ENCODE measurements at regions not wholly inside any gene's neighbourhood (a gene's known extent, or its start where the extent isn't known, plus 50 kb on each side); places are given as distances from the start of the nearest gene placed in this dataset.

- intact Hi-C loops (cut with micrococcal nuclease; ENCODE audit: unreplicated experiment) = no loop called here
- no peak overlapping the region for H3K27ac ChIP-seq (ENCODE audit: low read length)
- H3K9me3 ChIP-seq (ENCODE audit: control insufficient read depth, insufficient read depth, low read depth, low read length) = no peaks in the 10 kb centered on the region; the same call in 1 of the 2 replicates
- ChIA-PET CTCF (no interaction called here), POLR2A (no interaction called here)
- BruUV-seq (replicated peaks) = no TSS peak
- TF ChIP-seq POLR2AphosphoS5 (IDR thresholded peaks at IDR 0.05; ENCODE audit: low read depth, low read length) = no peak
- TF ChIP-seq CTCF (IDR thresholded peaks at IDR 0.05) = no peak
- no peak overlapping the region for H3K4me3 ChIP-seq (ENCODE audit: low read depth in 2 of 2, low read length in 2 of 2)
- no peak for ATAC-seq
- in situ Hi-C loops (cut with HindIII; ENCODE audit: low pct_unique_long_range_greater_than_20kb, low sequenced_read_pairs) = no loop called here
- H3K27me3 ChIP-seq (ENCODE audit: control insufficient read depth, insufficient read depth, low read length) = no peaks in the 10 kb centered on the region
- no peaks in the 10 kb centered on the region for H3K4me1 ChIP-seq (ENCODE audit: control insufficient read depth, insufficient read depth, low read length)
- no peaks in the 10 kb centered on the region for H3K36me3 ChIP-seq (ENCODE audit: control insufficient read depth, insufficient read depth, low read length)
- no peak for DNase-seq (ENCODE audit: low read depth, low spot score)
These were observed 603.8 kb upstream of the CA10 start for GRCh38 chr17:52762147-52762793.

- intact Hi-C loops (cut with micrococcal nuclease; ENCODE audit: unreplicated experiment) = no loop called here
- DNase-seq (ENCODE audit: low read depth, low spot score) (no peak), ATAC-seq (no peak)
- in situ Hi-C loops (cut with HindIII; ENCODE audit: low pct_unique_long_range_greater_than_20kb, low sequenced_read_pairs) = no loop called here
- ChIA-PET POLR2A (no interaction called here), CTCF (no interaction called here)
- Histone ChIP-seq H3K4me1 (ENCODE audit: control insufficient read depth, insufficient read depth, low read length) (no peaks in the 10 kb centered on the region), H3K27ac (ENCODE audit: low read length) (no peak overlapping the region), H3K4me3 (ENCODE audit: low read depth in 2 of 2, low read length in 2 of 2) (no peak overlapping the region), H3K36me3 (ENCODE audit: control insufficient read depth, insufficient read depth, low read length) (no peaks in the 10 kb centered on the region), H3K9me3 (ENCODE audit: control insufficient read depth, insufficient read depth, low read depth, low read length) (no peaks in the 10 kb centered on the region; the same call in 1 of the 2 replicates), H3K27me3 (ENCODE audit: control insufficient read depth, insufficient read depth, low read length) (no peaks in the 10 kb centered on the region)
- no peak for TF ChIP-seq CTCF (IDR thresholded peaks at IDR 0.05)
- BruUV-seq (replicated peaks) = no TSS peak
These were observed 601.4 kb upstream of the CA10 start for GRCh38 chr17:52759864-52760263.

GRCh38 chr17:52758481-52758880, 600.0 kb upstream of the CA10 start:
- no TSS peak for BruUV-seq (replicated peaks)
- intact Hi-C loops (cut with micrococcal nuclease; ENCODE audit: unreplicated experiment) (no loop called here), in situ Hi-C loops (cut with HindIII; ENCODE audit: low pct_unique_long_range_greater_than_20kb, low sequenced_read_pairs) (no loop called here)
- DNase-seq (ENCODE audit: low read depth, low spot score) = no peak
- Histone ChIP-seq H3K36me3 (ENCODE audit: control insufficient read depth, insufficient read depth, low read length) (no peaks in the 10 kb centered on the region), H3K27me3 (ENCODE audit: control insufficient read depth, insufficient read depth, low read length) (no peaks in the 10 kb centered on the region), H3K9me3 (ENCODE audit: control insufficient read depth, insufficient read depth, low read depth, low read length) (no peaks in the 10 kb centered on the region), H3K4me1 (ENCODE audit: control insufficient read depth, insufficient read depth, low read length) (no peaks in the 10 kb centered on the region), H3K27ac (ENCODE audit: low read length) (no peak overlapping the region), H3K4me3 (ENCODE audit: low read depth in 2 of 2, low read length in 2 of 2) (no peak overlapping the region)
- ATAC-seq = no peak
- POLR2A ChIA-PET = no interaction called here
- TF ChIP-seq TCF7L2 (IDR thresholded peaks at IDR 0.05; ENCODE audit: low read depth, low read length) (no peak), SIN3A (IDR thresholded peaks at IDR 0.05; ENCODE audit: borderline replicate concordance, insufficient read depth, low read depth, low read length) (no peak), REST (IDR thresholded peaks at IDR 0.05; ENCODE audit: insufficient read depth in 1 of 2, low read depth in 2 of 2, low read length in 1 of 2) (no peak), POLR2AphosphoS5 (IDR thresholded peaks at IDR 0.05; ENCODE audit: low read depth, low read length) (no peak), CTCF (IDR thresholded peaks at IDR 0.05) (no peak)
- CTCF ChIA-PET = no interaction called here

Measured in Panc1 (cell line).